ENCODE measurements at regions not wholly inside any gene's neighbourhood (a gene's known extent, or its start where the extent isn't known, plus 50 kb on each side); places are given as distances from the start of the nearest gene placed in this dataset.

- TF ChIP-seq EZH2 (IDR thresholded peaks at IDR 0.05) = no peak
- TF ChIP-seq FOXP2 (optimal IDR thresholded peaks at IDR 0.05; ENCODE audit: control extremely low read depth, extremely low read length, insufficient read depth) = no peak
Measured at GRCh38 chrX:26008691-26009090, 129.5 kb upstream of the MAGEB18 start.
